ENCODE measurements at regions not wholly inside any gene's neighbourhood (a gene's known extent, or its start where the extent isn't known, plus 50 kb on each side); places are given as distances from the start of the nearest gene placed in this dataset.

DNA sequence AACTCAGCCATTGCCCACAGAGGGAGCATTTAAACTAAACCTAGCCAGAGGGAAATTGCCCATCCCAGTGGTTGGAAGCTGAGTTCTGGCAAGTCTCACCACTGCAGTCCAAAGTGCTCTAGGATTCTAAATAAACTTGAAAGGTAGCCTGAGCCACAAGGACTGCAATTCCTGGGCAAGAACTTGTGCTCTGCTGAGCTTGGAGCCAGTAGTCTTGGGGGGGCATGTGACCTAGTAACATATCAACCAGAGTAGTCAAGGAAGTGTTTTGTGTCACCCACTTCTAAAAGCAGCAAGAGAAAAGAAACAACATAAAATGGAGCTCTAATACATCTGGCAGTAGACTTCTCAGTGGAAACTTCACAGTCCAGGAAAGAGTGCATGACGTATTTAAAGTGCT, 167.0 kb downstream of the PTH2R start:
- no peak overlapping the region for H3K4me3 ChIP-seq (ENCODE audit: low read depth, low read length)
- TF ChIP-seq, protein P1, sequence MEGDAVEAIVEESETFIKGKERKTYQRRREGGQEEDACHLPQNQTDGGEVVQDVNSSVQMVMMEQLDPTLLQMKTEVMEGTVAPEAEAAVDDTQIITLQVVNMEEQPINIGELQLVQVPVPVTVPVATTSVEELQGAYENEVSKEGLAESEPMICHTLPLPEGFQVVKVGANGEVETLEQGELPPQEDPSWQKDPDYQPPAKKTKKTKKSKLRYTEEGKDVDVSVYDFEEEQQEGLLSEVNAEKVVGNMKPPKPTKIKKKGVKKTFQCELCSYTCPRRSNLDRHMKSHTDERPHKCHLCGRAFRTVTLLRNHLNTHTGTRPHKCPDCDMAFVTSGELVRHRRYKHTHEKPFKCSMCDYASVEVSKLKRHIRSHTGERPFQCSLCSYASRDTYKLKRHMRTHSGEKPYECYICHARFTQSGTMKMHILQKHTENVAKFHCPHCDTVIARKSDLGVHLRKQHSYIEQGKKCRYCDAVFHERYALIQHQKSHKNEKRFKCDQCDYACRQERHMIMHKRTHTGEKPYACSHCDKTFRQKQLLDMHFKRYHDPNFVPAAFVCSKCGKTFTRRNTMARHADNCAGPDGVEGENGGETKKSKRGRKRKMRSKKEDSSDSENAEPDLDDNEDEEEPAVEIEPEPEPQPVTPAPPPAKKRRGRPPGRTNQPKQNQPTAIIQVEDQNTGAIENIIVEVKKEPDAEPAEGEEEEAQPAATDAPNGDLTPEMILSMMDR (IDR thresholded peaks at IDR 0.05; ENCODE audit: low read depth, low read length) = no peak
- in situ Hi-C loops (cut with HindIII; ENCODE audit: low sequenced_read_pairs) = no loop called here
- DNase-seq (ENCODE audit: low read depth, low spot score) = no peak

DNA sequence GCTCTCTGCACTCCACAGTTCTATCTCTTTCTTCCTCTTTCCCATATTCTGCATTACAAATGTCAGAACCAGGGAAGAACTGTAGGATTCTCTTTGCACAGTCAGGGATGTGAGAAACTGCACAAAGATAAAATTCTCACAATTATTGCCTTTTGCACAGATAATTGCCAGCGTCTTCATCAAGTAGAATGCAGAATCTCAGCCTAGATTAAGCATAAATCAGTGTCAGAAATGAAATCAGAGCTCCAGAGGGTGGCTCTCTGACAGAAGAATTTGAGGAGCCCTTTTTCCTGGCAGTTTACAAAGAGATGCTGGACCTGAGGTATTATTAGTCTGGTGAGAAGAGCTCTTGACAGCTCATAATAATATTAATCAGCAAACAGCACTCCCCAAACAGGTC, 173.1 kb downstream of the PTH2R start:
- H3K4me3 ChIP-seq (ENCODE audit: low read depth, low read length) = no peak overlapping the region
- in situ Hi-C loops (cut with HindIII; ENCODE audit: low sequenced_read_pairs) = no loop called here
- DNase-seq (ENCODE audit: low read depth, low spot score) = no peak
- TF ChIP-seq, protein P1 (IDR thresholded peaks at IDR 0.05; ENCODE audit: low read depth, low read length) = no peak

DNA sequence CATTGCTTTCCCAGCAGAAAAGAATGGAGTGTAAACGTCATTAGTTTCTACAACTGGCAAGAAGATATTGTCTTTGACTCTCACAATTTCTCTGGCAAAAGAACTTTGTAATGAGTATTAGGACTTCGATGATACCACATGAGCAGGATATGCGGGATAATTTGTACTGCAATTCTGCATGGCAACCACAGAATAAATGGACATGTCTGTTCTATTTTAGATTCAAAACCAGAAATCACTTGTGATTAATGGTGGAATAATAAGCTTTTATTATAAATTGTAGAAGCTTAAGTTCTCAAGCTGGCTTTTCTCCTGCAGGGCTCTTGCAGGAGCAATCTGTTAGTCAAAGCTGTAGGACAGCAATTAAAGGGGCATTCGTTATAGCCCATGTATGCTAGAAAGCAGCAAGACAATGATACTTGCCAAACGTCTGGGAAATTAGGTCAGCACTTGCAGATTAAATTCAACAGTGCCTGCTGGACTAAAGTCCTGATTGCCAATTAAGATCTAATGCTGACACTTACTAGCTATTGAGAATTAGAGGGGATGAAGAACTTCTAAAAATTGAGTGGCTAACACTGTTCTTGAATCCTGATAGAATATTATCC, 177.9 kb downstream of the PTH2R start:
- no peak overlapping the region for H3K4me3 ChIP-seq (ENCODE audit: low read depth, low read length)
- TF ChIP-seq, protein P1 (IDR thresholded peaks at IDR 0.05; ENCODE audit: low read depth, low read length) = no peak
- DNase-seq (ENCODE audit: low read depth, low spot score) = no peak
- in situ Hi-C loops (cut with HindIII; ENCODE audit: low sequenced_read_pairs) = no loop called here

DNA sequence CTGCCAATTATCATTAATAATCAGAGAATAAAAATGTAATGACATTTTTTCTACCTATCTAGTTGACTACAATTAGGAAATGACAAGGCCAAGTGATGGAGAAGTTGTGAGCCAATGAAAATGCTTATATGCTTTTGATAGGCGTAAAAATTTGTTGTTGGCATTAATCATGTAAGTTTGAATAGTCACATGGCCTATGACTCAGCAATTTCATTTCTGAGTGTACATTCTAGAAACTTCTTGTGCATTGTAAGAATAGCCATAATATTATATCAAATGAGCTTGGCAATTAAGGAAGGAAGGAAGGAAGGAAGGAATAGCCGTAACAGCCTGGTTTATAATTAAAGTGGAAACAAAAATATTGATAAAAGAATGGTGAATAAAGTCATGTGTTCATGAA, 179.9 kb downstream of the PTH2R start:
- TF ChIP-seq, protein P1 (IDR thresholded peaks at IDR 0.05; ENCODE audit: low read depth, low read length) = no peak
- DNase-seq (ENCODE audit: low read depth, low spot score) = no peak
- no peak overlapping the region for H3K4me3 ChIP-seq (ENCODE audit: low read depth, low read length)
- in situ Hi-C loops (cut with HindIII; ENCODE audit: low sequenced_read_pairs) = no loop called here

DNA sequence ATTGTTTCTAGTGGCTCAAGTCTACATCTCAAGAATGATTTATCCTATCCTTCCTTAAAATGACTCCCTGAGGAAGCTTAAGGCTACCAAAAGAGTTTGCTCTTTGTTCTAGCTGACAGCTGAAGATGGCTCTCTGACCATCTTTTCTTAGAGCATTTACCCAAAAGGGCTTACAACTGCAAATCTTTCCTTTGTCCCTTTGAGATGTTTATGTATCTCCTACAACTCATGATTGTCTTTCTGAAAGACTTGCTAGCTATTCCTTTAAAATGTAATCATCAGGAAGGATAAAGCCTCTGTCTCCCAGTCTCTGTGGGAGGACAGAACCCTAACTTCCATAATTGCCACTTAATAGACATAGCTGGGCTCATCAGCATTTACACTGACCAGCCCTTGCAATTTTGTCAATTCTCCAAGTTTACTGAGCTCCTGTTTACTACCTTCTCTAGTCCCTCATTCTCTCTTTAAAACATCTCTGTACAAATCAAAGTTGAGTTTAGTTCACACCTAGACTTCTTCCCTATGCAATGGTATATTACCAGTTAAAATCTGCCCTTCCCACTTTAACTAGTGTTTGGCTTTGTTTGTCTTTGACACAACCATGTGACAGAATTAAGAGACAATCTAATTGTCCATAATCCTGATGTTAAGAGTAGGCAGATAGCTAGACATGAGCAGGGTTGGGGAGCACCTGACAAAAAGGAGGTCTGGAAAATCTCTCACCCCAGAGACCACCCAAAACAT, 188.2 kb downstream of the PTH2R start:
- no peak overlapping the region for H3K4me3 ChIP-seq (ENCODE audit: low read depth, low read length)
- DNase-seq (ENCODE audit: low read depth, low spot score) = no peak
- in situ Hi-C loops (cut with HindIII; ENCODE audit: low sequenced_read_pairs) = no loop called here
- TF ChIP-seq, protein P1 (IDR thresholded peaks at IDR 0.05; ENCODE audit: low read depth, low read length) = no peak

DNA sequence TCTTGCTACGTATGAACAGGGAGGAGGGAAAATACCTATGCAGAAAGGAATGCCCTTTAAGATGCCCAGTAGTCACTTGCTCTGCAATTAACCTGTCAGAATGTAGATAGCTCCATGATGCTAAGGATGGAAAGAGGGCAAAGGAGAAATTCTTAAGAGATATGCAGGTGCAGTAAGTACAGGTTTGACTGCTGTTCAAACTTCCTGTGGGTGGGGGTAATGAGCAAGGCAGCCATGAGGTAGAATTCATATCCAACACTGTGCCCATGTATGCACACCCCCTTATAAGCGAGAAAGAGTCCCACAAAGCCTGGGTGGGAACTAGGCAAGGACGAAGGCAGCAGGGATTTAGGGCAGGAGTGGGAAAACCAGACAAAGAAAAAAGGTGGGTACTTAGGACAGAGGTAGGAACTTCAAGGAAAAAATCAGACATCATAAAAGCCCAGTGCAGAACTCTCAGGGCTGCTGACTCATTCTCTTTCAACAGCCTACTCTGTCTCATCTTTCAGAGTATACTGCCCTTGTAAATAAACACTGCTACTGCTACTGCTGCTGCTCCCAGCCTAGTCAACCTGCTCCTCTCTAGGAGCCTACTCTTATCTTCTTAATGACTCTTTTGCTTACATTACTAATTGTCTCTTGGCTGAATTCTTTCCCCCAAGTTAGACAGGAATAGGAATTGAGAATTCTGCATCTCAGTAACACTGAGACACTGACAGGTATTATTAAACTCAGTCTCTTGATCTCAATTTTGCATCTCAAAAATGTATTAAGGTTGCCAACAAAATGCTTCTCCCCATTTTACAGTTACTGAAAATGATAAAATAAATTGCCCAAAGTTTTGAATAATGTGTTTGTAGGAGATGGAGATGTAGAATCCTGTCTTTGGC, 189.0 kb downstream of the PTH2R start:
- peak; percentile 1 for DNase-seq (ENCODE audit: low read depth, low spot score)
- in situ Hi-C loops (cut with HindIII; ENCODE audit: low sequenced_read_pairs) = no loop called here
- no peak overlapping the region for H3K4me3 ChIP-seq (ENCODE audit: low read depth, low read length)
- TF ChIP-seq, protein P1 (IDR thresholded peaks at IDR 0.05; ENCODE audit: low read depth, low read length) = no peak

All from astrocyte of the spinal cord (primary cell).